ENCODE measurements at regions not wholly inside any gene's neighbourhood (a gene's known extent, or its start where the extent isn't known, plus 50 kb on each side); places are given as distances from the start of the nearest gene placed in this dataset.

DNA sequence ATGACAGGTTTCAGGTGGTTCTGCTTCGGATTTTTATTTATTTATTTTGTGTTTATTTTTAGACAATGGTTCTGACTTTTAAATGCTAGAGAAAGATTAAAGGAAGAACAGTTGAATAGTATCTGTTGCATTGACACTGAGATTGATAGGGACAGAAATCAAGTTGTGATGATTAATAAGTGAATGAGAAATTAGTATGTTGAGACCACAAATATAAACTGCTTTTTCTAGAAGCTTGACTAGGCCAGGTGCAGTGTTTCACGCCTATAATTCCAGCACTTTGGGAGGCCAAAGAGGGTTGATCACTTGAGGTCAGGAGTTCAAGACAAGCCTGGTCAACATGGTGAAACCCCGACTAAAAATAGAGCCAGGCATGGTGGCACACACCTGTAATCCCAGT lies 65.1 kb upstream of the TNRC6B start:
- TF ChIP-seq, protein P1, sequence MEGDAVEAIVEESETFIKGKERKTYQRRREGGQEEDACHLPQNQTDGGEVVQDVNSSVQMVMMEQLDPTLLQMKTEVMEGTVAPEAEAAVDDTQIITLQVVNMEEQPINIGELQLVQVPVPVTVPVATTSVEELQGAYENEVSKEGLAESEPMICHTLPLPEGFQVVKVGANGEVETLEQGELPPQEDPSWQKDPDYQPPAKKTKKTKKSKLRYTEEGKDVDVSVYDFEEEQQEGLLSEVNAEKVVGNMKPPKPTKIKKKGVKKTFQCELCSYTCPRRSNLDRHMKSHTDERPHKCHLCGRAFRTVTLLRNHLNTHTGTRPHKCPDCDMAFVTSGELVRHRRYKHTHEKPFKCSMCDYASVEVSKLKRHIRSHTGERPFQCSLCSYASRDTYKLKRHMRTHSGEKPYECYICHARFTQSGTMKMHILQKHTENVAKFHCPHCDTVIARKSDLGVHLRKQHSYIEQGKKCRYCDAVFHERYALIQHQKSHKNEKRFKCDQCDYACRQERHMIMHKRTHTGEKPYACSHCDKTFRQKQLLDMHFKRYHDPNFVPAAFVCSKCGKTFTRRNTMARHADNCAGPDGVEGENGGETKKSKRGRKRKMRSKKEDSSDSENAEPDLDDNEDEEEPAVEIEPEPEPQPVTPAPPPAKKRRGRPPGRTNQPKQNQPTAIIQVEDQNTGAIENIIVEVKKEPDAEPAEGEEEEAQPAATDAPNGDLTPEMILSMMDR (conservative IDR thresholded peaks at IDR 0.05; ENCODE audit: control insufficient read depth, insufficient read depth, low read depth, low read length): no peak
- no peak for DNase-seq (ENCODE audit: low read depth)
- H3K4me3 ChIP-seq (ENCODE audit: control insufficient read depth, low read depth, low read length): no peak overlapping the region

DNA sequence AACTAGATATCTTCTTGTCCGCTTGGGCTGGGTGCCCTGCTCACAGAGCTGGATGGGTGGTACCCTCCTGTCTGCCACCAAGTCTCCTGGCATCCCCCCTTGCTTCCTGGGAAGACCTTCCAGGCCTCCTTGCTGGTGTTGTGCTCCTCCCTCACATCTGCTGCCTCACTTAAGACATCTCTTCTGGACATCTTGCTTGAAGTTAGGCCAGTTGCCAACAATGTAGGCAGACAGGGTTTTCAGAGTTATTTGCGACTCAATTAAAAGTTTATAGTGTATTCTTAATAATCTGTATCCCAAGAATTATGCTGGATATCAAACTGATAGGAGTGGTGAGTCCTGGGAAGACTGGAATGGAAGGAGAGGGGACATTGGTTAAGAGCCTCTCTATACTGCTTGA lies 64.0 kb upstream of the TNRC6B start:
- DNase-seq (ENCODE audit: low read depth): no peak
- TF ChIP-seq, protein P1 (conservative IDR thresholded peaks at IDR 0.05; ENCODE audit: control insufficient read depth, insufficient read depth, low read depth, low read length): no peak
- H3K4me3 ChIP-seq (ENCODE audit: control insufficient read depth, low read depth, low read length): no peak overlapping the region

DNA sequence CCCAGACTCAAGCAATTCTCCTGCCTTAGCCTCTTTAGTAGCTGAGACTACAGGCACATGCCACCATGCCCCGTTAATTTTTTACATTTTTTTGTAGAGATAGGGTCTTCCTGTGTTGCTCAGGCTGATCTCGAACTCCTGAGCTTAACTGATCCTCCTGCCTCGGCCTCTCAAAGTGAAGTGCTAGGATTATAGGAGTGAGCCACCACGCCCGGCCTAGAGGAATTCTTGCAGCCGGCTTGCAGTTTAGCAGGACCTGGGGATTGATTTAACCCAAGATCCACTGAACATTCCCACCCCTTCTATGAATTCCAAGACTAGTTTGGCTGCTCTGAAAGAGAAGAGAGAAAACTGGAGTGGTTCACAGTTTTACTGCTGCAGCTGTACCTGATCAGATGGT lies 63.3 kb upstream of the TNRC6B start:
- no peak for DNase-seq (ENCODE audit: low read depth)
- H3K4me3 ChIP-seq (ENCODE audit: control insufficient read depth, low read depth, low read length): no peak overlapping the region
- TF ChIP-seq, protein P1 (conservative IDR thresholded peaks at IDR 0.05; ENCODE audit: control insufficient read depth, insufficient read depth, low read depth, low read length): no peak

DNA sequence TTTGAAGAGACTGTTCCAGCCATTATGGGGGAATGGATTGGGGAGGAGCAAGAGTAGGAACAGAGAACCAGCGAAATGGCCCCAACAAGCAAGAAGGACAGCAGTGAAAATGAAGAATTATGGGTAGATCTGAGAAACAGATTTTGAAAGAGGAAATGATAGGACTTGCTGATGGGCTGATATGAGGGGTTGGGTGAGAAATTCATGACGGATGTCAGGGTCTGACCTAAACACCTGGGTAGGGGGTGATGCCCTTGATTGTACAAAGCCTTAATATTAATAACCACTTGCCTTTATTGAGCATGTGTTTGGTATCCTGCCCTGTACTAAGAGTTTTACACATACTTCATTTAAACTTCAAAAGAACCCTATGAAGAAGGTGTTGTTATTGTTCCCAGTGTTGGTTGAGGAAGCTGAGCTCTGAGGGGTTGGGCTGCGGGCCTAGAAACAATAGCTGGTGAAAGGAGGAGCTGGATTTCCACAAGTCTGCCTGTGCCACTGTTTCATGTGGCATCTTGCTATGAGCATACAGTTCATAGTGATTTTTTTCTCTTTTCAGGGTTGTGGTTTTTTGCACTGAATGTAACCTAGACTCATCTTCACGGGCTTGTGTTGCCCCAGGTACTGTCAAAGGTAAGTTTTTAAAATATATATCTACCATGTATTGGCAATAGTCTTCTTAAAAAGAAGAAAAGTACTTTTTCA lies 61.1 kb upstream of the TNRC6B start:
- no peak overlapping the region for H3K4me3 ChIP-seq (ENCODE audit: control insufficient read depth, low read depth, low read length)
- TF ChIP-seq, protein P1 (conservative IDR thresholded peaks at IDR 0.05; ENCODE audit: control insufficient read depth, insufficient read depth, low read depth, low read length): no peak
- no peak for DNase-seq (ENCODE audit: low read depth)

DNA sequence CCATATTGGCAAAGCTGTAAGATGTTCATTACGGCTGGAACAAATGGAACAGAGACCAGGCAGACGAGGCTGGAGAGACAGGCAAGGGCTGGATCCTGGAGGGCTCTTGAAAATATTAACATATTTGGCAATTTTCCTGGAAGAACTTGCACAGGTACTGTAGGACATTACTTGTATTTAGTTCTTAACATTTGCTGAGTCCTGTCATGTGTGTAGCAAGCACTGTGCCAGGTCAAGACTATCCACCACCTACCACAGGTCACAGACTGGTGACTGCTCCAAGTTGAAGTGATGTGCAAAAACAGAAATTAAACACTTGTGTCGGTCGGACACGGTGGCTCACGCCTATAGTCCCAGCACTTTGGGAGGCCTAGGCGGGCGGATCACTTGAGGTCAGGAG lies 58.7 kb upstream of the TNRC6B start:
- no peak for DNase-seq (ENCODE audit: low read depth)
- H3K4me3 ChIP-seq (ENCODE audit: control insufficient read depth, low read depth, low read length): no peak overlapping the region
- TF ChIP-seq, protein P1 (conservative IDR thresholded peaks at IDR 0.05; ENCODE audit: control insufficient read depth, insufficient read depth, low read depth, low read length): no peak

DNA sequence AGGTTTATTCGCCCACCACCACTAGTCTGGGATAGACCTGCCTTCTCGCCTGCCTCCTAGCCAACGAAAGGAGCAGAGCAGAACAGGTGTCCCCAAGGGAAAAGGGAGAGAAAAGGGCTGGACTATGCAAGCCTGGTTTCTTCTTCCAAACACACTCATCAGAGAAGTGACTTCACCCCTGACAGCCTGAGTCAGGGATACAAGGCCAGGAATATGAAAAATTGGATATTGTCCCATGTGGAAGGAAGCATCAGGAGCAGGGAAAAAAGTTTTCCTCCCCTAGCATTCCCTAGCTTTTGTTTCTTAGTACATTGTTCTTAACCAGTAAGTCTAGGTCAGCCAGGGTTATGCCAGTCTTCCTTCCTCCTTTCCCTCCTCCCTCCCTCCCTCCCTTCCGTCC lies 56.9 kb upstream of the TNRC6B start:
- TF ChIP-seq, protein P1 (conservative IDR thresholded peaks at IDR 0.05; ENCODE audit: control insufficient read depth, insufficient read depth, low read depth, low read length): no peak
- H3K4me3 ChIP-seq (ENCODE audit: control insufficient read depth, low read depth, low read length): no peak overlapping the region
- peak; percentile 18 for DNase-seq (ENCODE audit: low read depth)

DNA sequence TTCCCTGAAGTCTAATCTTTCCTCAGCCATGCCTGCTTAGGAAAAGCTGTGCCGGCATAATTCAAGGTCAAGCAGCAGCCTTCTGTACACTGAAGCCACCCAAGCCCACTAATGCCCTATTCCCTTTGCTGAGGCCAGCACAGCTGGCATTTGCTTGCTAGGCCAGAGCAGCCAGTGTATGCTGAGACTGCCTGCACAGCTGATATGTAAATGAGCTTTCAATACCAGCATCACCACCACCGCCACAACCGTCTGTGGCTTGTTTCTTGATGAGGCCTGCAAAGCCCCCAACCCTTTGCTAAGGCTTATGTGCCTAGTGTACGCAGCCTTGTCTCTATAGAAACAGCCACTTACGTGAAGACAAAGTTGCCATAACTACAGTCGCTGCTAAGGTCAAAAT lies 56.3 kb upstream of the TNRC6B start:
- TF ChIP-seq, protein P1 (conservative IDR thresholded peaks at IDR 0.05; ENCODE audit: control insufficient read depth, insufficient read depth, low read depth, low read length): no peak
- no peak overlapping the region for H3K4me3 ChIP-seq (ENCODE audit: control insufficient read depth, low read depth, low read length)
- no peak for DNase-seq (ENCODE audit: low read depth)

All from fibroblast of mammary gland (primary cell).